Left lung (tissue), 4 donors: ENCODE measurements at regions not wholly inside any gene's neighbourhood (a gene's known extent, or its start where the extent isn't known, plus 50 kb on each side); places are given as distances from the start of the nearest gene placed in this dataset.

Experiments
- ATAC-seq: fragments of 200-7000 bp; cut with Tn5 transposase; one replicate; pipeline ENCODE4 v1.9.1; 2020; ENCODE audit warnings: moderate library complexity
- DNase-seq, 4 donors: peaks; one replicate each; pipeline ENCODE4 v3.0.0-alpha.2; 2013 to 2020
- H3K27ac ChIP-seq, 2 donors: fragments of 200-600 bp; sonication (generic) in 1 of 2; one replicate each; pipeline versions ENCODE4 v1.5.0 to v1.8.0; 2020 to 2021
- H3K27me3 ChIP-seq, 2 donors: fragments of 200-600 bp; sonication (generic) in 1 of 2; one replicate each; pipeline versions ENCODE4 v1.5.0 to v1.8.0; 2020 to 2021
- H3K36me3 ChIP-seq, 2 donors: fragments of 200-600 bp; sonication (generic) in 1 of 2; one replicate each; pipeline versions ENCODE4 v1.5.0 to v1.8.0; 2020 to 2021
- H3K4me1 ChIP-seq, 2 donors: fragments of 200-600 bp; one replicate each; pipeline ENCODE4 v1.8.0; 2021
- H3K4me3 ChIP-seq, 2 donors: fragments of 200-600 bp; sonication (generic) in 1 of 2; one replicate each; pipeline versions ENCODE4 v1.5.0 to v1.8.0; 2020 to 2021; ENCODE audit warnings: mild to moderate bottlenecking in 1 of 2
- H3K9me3 ChIP-seq, 2 donors: fragments of 200-600 bp; sonication (generic) in 1 of 2; one replicate each; pipeline versions ENCODE4 v1.5.0 to v1.8.0; 2020 to 2021
- CTCF ChIP-seq, 2 donors: fragments of 200-600 bp; sonication (generic) in 1 of 2; IDR thresholded peaks; one replicate each; pipeline versions ENCODE4 v1.5.0 to v1.8.0; 2021; ENCODE audit warnings: antibody characterized with exemption in 2 of 2
- intact Hi-C, 2 donors: fragments of 100-400 bp; cut with DNase I; formaldehyde crosslinking; loops; one replicate each; pipeline versions ENCODE4 v1.11.2 to v1.14.2; 2022
- donor health status: DM: no; HTN: yes; CAD: no.
- donor health status: DM: no; HTN: no; CAD: no.

- DNase-seq (no peak), ATAC-seq (no peak)
- Histone ChIP-seq H3K9me3 (no peaks in the 10 kb centered on the region), H3K36me3 (no peaks in the 10 kb centered on the region), H3K27me3 (no peaks in the 10 kb centered on the region), H3K27ac (no peak overlapping the region), H3K4me1 (peaks cover 8 to 12% of the 10 kb centered on the region in 2 donors), H3K4me3 (no peak overlapping the region)
- intact Hi-C loops, result no loop called here
- TF ChIP-seq CTCF (IDR thresholded peaks at IDR 0.05), result no peak
Observed at GRCh38 chr10:21340331-21340730, 185.2 kb downstream of the SKIDA1 start.

GRCh38 chr10:21337171-21337792 lies 188.2 kb downstream of the SKIDA1 start:
- Histone ChIP-seq H3K27ac (no peak overlapping the region), H3K4me3 (no peak overlapping the region)
- intact Hi-C loops, result no loop called here

GRCh38 chr10:21336476-21337170 lies 188.9 kb downstream of the SKIDA1 start:
- DNase-seq, result peak in 3 of 4 donors; percentile 54 to 72 (median 68)
- TF ChIP-seq CTCF (IDR thresholded peaks at IDR 0.05), result no peak
- H3K4me1 ChIP-seq, result peaks cover 12 to 15% of the 10 kb centered on the region in 2 donors
- intact Hi-C loops, result no loop called here
- no peaks in the 10 kb centered on the region for H3K36me3 ChIP-seq
- H3K4me3 ChIP-seq, result no peak overlapping the region
- peak overlapping the region in 1 of 2 donors; percentile 50 for H3K27ac ChIP-seq
- H3K27me3 ChIP-seq, result no peaks in the 10 kb centered on the region
- no peaks in the 10 kb centered on the region for H3K9me3 ChIP-seq
- peak; percentile 82 for ATAC-seq

More at GRCh38 chr10:21337171-21337792, 188.2 kb downstream of the SKIDA1 start:
- DNase-seq, result no peak
- H3K4me1 ChIP-seq, result peaks cover 12 to 15% of the 10 kb centered on the region in 2 donors
- H3K27me3 ChIP-seq, result no peaks in the 10 kb centered on the region
- H3K36me3 ChIP-seq, result no peaks in the 10 kb centered on the region
- no peak for ATAC-seq
- no peak for TF ChIP-seq CTCF (IDR thresholded peaks at IDR 0.05)
- H3K9me3 ChIP-seq, result no peaks in the 10 kb centered on the region

- peak overlapping the region; percentile 14 to 70 for H3K27ac ChIP-seq
- TF ChIP-seq CTCF (IDR thresholded peaks at IDR 0.05), result no peak
- DNase-seq (peak in 1 of 4 donors; percentile 65), ATAC-seq (peak; percentile 47)
- no peak overlapping the region for H3K4me3 ChIP-seq
- no peaks in the 10 kb centered on the region for H3K27me3 ChIP-seq
- no peaks in the 10 kb centered on the region for H3K9me3 ChIP-seq
- intact Hi-C loops, result no loop called here
- H3K4me1 ChIP-seq, result peaks cover 12 to 15% of the 10 kb centered on the region in 2 donors
- no peaks in the 10 kb centered on the region for H3K36me3 ChIP-seq
Observed at GRCh38 chr10:21334891-21335696, 190.4 kb downstream of the SKIDA1 start.

- intact Hi-C loops, result no loop called here
- Histone ChIP-seq H3K27ac (peak overlapping the region; percentile 37 to 62), H3K27me3 (no peaks in the 10 kb centered on the region), H3K4me3 (no peak overlapping the region), H3K9me3 (no peaks in the 10 kb centered on the region), H3K36me3 (no peaks in the 10 kb centered on the region), H3K4me1 (peaks cover under 1 to 7% of the 10 kb centered on the region in 2 donors)
- TF ChIP-seq CTCF (IDR thresholded peaks at IDR 0.05), result no peak
- peak; percentile 72 for ATAC-seq
- DNase-seq, result peak in 1 of 4 donors; percentile 38
Observed at GRCh38 chr10:21330628-21331020, 194.9 kb downstream of the SKIDA1 start.
